Panc1 (cell line): ENCODE measurements at regions not wholly inside any gene's neighbourhood (a gene's known extent, or its start where the extent isn't known, plus 50 kb on each side); places are given as distances from the start of the nearest gene placed in this dataset.

ENCODE experiments used
- ATAC-seq: fragments of 200-7000 bp; cut with Tn5 transposase; 2 replicates; pipeline ENCODE4 v1.9.1; 2020; ENCODE audit warnings: mild to moderate bottlenecking, moderate library complexity
- BruUV-seq: library from RNA; stranded (reverse); fragments of 400-500 nt; replicated peaks from 2 replicates; lab custom pipeline; 2021; lab: Mats Ljungman, UMichigan
- CTCF ChIA-PET: fragments of 300-600 bp; sonication (Branson Sonifier 250); formaldehyde crosslinking; loops from one replicate; lab custom pipeline; 2022; ENCODE audit warnings: antibody characterized with exemption; lab: Charles Lee
- POLR2A ChIA-PET: fragments of 300-600 bp; sonication (Branson Sonifier 250); formaldehyde crosslinking; loops from one replicate; lab custom pipeline; 2022; ENCODE audit warnings: antibody characterized with exemption; lab: Charles Lee
- DNase-seq: peaks from one replicate; pipeline ENCODE4 v3.0.0-alpha.2; 2010; ENCODE audit warnings: low read depth, low spot score
- H3K27ac ChIP-seq: 2 replicates; pipeline ENCODE4 v1.5.1; 2011; ENCODE audit warnings: mild to moderate bottlenecking, low read length, inconsistent platforms
- H3K27me3 ChIP-seq: fragments of 200-500 bp; sonication (Bioruptor generic); 2 replicates; pipeline ENCODE4 v1.6.0; 2014; ENCODE audit warnings: low read length, inconsistent platforms; ENCODE audit not compliant: control insufficient read depth, insufficient read depth
- H3K36me3 ChIP-seq: fragments of 200-500 bp; sonication (Bioruptor generic); 2 replicates; pipeline ENCODE4 v1.5.1; 2014; ENCODE audit warnings: inconsistent platforms, mild to moderate bottlenecking, low read length, moderate library complexity; ENCODE audit not compliant: control insufficient read depth, insufficient read depth
- H3K4me1 ChIP-seq: 2 replicates; pipeline ENCODE4 v1.5.1; 2011; ENCODE audit warnings: inconsistent platforms, mild to moderate bottlenecking, low read length, moderate library complexity; ENCODE audit not compliant: control insufficient read depth, insufficient read depth
- H3K4me3 ChIP-seq, 2 experiments: 2 replicates each; pipeline ENCODE4 v1.5.1; 2011 to 2012; ENCODE audit warnings: low read depth in 2 of 2, low read length in 2 of 2, mild to moderate bottlenecking in 2 of 2, inconsistent platforms in 1 of 2, moderate library complexity in 1 of 2
- H3K9me3 ChIP-seq: fragments of 200-500 bp; sonication (Bioruptor generic); 2 replicates; pipeline ENCODE4 v1.5.1; 2014; ENCODE audit warnings: low read depth, mild to moderate bottlenecking, inconsistent platforms, low read length, moderate library complexity; ENCODE audit not compliant: control insufficient read depth, insufficient read depth
- CTCF ChIP-seq: fragments of 450-650 bp; IDR thresholded peaks from 2 replicates; pipeline ENCODE4 v1.5.1; 2017; ENCODE audit warnings: mild to moderate bottlenecking
- POLR2AphosphoS5 ChIP-seq: IDR thresholded peaks from 2 replicates; pipeline ENCODE4 v1.6.1; 2012; ENCODE audit warnings: mild to moderate bottlenecking, low read depth, low read length, moderate library complexity
- SIN3A ChIP-seq: IDR thresholded peaks from 2 replicates; pipeline ENCODE4 v1.6.1; 2012; ENCODE audit warnings: low read depth, mild to moderate bottlenecking, low read length, moderate library complexity, borderline replicate concordance; ENCODE audit not compliant: insufficient read depth
- TCF7L2 ChIP-seq: IDR thresholded peaks from 2 replicates; pipeline ENCODE4 v1.6.1; 2011; ENCODE audit warnings: mild to moderate bottlenecking, low read depth, low read length, inconsistent platforms
- in situ Hi-C: cut with HindIII; loops from 2 replicates; pipeline ENCODE4 v1.10.0; 2016; ENCODE audit warnings: low sequenced_read_pairs, low pct_unique_long_range_greater_than_20kb
- intact Hi-C: fragments of 100-400 bp; cut with micrococcal nuclease; formaldehyde crosslinking; loops from one replicate; pipeline ENCODE4 v1.10.0; 2022; ENCODE audit not compliant: unreplicated experiment
- TF ChIP-seq, protein P1 (sequence below), 2 experiments: IDR thresholded peaks; 2 replicates each; pipeline ENCODE4 v1.6.1; 2011 to 2012; ENCODE audit warnings: low read depth in 2 of 2, control low read depth in 1 of 2, low read length in 1 of 2, mild to moderate bottlenecking in 1 of 2, moderate library complexity in 1 of 2; ENCODE audit not compliant: insufficient read depth in 1 of 2

DNA sequence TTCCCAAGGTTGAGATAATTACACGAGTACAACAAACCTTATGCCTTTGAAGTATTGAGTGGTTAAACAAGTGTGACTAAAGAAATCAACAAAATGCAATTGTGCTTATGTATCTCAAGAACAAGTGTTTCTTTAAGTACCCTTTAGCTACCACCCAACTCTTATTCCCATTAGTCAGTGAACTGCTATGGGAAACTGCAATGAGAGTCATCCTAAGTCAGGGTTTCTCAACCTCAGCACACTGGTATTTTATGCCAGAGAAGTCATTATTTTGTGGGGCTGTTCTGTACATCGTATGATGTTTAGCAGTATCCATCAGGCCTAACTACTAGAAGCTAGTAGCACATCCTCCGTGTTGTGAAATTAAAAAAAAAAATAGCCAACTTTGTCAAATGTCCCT lies 549.1 kb upstream of the BOD1L1 start:
- no peak overlapping the region for H3K27ac ChIP-seq
- H3K36me3 ChIP-seq: no peaks in the 10 kb centered on the region
- DNase-seq (no peak), ATAC-seq (no peak)
- H3K4me1 ChIP-seq: no peaks in the 10 kb centered on the region
- ChIA-PET POLR2A (no interaction called here), CTCF (no interaction called here)
- intact Hi-C loops (no loop called here), in situ Hi-C loops (no loop called here)
- H3K9me3 ChIP-seq: no peaks in the 10 kb centered on the region
- TF ChIP-seq TCF7L2: no peak
- TF ChIP-seq POLR2AphosphoS5: no peak
- TF ChIP-seq SIN3A: no peak
- TF ChIP-seq, protein P1, sequence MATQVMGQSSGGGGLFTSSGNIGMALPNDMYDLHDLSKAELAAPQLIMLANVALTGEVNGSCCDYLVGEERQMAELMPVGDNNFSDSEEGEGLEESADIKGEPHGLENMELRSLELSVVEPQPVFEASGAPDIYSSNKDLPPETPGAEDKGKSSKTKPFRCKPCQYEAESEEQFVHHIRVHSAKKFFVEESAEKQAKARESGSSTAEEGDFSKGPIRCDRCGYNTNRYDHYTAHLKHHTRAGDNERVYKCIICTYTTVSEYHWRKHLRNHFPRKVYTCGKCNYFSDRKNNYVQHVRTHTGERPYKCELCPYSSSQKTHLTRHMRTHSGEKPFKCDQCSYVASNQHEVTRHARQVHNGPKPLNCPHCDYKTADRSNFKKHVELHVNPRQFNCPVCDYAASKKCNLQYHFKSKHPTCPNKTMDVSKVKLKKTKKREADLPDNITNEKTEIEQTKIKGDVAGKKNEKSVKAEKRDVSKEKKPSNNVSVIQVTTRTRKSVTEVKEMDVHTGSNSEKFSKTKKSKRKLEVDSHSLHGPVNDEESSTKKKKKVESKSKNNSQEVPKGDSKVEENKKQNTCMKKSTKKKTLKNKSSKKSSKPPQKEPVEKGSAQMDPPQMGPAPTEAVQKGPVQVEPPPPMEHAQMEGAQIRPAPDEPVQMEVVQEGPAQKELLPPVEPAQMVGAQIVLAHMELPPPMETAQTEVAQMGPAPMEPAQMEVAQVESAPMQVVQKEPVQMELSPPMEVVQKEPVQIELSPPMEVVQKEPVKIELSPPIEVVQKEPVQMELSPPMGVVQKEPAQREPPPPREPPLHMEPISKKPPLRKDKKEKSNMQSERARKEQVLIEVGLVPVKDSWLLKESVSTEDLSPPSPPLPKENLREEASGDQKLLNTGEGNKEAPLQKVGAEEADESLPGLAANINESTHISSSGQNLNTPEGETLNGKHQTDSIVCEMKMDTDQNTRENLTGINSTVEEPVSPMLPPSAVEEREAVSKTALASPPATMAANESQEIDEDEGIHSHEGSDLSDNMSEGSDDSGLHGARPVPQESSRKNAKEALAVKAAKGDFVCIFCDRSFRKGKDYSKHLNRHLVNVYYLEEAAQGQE (IDR thresholded peaks at IDR 0.05; ENCODE audit: insufficient read depth in 1 of 2, low read depth in 2 of 2, low read length in 1 of 2): no peak
- TF ChIP-seq CTCF: no peak
- H3K27me3 ChIP-seq: no peaks in the 10 kb centered on the region
- no TSS peak for BruUV-seq
- no peak overlapping the region for H3K4me3 ChIP-seq

GRCh38 chr4:14177987-14178386 lies 550.5 kb upstream of the BOD1L1 start:
- no peak for TF ChIP-seq SIN3A
- POLR2A ChIA-PET: no interaction called here
- BruUV-seq: no TSS peak
- DNase-seq (no peak), ATAC-seq (no peak)
- no peaks in the 10 kb centered on the region for H3K4me1 ChIP-seq
- no peaks in the 10 kb centered on the region for H3K27me3 ChIP-seq
- no peaks in the 10 kb centered on the region for H3K36me3 ChIP-seq
- CTCF ChIA-PET: no interaction called here
- intact Hi-C loops: no loop called here
- in situ Hi-C loops: no loop called here
- no peak overlapping the region for H3K27ac ChIP-seq
- no peak overlapping the region for H3K4me3 ChIP-seq
- H3K9me3 ChIP-seq: no peaks in the 10 kb centered on the region

DNA sequence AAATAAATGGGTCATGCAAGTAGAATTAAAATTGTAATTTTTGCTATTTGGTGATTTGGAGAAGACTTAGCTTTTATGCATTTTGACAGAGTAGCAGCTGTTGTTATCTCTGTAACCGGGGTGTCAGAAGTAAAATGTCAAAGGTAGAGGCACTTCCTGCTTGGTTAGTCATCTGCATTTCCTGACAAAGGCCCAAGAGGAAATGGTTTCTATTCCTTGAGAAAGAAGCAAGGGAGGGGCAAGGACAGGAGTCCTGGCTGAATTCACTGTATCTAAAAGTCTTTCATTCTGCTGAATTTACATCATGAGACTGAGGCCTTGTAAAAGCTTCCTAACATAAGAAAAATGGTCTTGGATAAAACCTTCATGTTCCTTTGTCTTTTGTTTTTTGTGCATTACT lies 550.9 kb upstream of the BOD1L1 start:
- H3K9me3 ChIP-seq: no peaks in the 10 kb centered on the region
- TF ChIP-seq CTCF (no peak), POLR2AphosphoS5 (no peak), TCF7L2 (no peak), SIN3A (no peak)
- TF ChIP-seq, protein P1 (IDR thresholded peaks at IDR 0.05; ENCODE audit: insufficient read depth in 1 of 2, low read depth in 2 of 2, low read length in 1 of 2): no peak
- POLR2A ChIA-PET: no interaction called here
- no peaks in the 10 kb centered on the region for H3K36me3 ChIP-seq
- H3K4me3 ChIP-seq: no peak overlapping the region
- H3K27ac ChIP-seq: no peak overlapping the region
- no peaks in the 10 kb centered on the region for H3K4me1 ChIP-seq
- in situ Hi-C loops: no loop called here
- DNase-seq: no peak
- H3K27me3 ChIP-seq: no peaks in the 10 kb centered on the region
- ATAC-seq: no peak
- intact Hi-C loops: no loop called here
- BruUV-seq: no TSS peak
- CTCF ChIA-PET: no interaction called here
